ENCODE measurements at regions not wholly inside any gene's neighbourhood (a gene's known extent, or its start where the extent isn't known, plus 50 kb on each side); places are given as distances from the start of the nearest gene placed in this dataset.

DNA sequence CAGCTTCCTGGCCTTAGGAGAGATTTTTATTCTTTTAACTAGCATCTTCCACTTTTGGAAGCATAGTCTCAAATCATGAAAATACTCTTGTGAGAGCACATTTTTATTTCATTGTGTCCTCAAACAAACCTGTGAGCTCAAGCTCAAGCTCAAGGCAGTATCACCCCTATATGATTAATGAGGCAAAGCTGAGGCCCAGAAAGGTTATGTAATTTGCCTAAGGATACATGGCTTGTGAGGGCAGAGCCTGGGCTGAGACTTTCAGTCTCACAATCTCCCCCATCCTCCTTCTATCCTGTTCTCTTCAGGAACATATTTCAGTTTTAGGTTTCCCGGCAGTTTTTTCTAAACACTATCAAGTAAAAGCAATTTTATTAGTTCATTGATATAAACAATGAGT, 359.5 kb downstream of the PTEN start:
- Mint-ChIP-seq H3K27ac (no peak overlapping the region), H3K9me3 (no peaks in the 10 kb centered on the region), H3K27me3 (ENCODE audit: low read depth) (no peaks in the 10 kb centered on the region), H3K4me3 (no peak overlapping the region), H3K4me1 (ENCODE audit: low read depth) (no peaks in the 10 kb centered on the region), H3K36me3 (ENCODE audit: insufficient read depth in 2 of 2) (no peaks in the 10 kb centered on the region)
- ATAC-seq (replicated peaks in 1 of 2): no peak
- no peak for DNase-seq
